Central memory CD8-positive, alpha-beta T cell (primary cell): ENCODE measurements at regions not wholly inside any gene's neighbourhood (a gene's known extent, or its start where the extent isn't known, plus 50 kb on each side); places are given as distances from the start of the nearest gene placed in this dataset.
A peak's percentile ranks its signal among the peaks of the same experiment; 100 is the strongest.

Experiments
- ATAC-seq: fragments of 150-1000 bp; cut with Tn5 transposase; replicated peaks from 2 replicates; pipeline ENCODE4 v1.10.0; 2022; ENCODE audit warnings: mild to moderate bottlenecking, moderate FRiP score, moderate number of reproducible peaks; ENCODE audit not compliant: poor library complexity, severe bottlenecking; ENCODE audit errors: extremely low read depth
- DNase-seq, 2 donors: peaks; one replicate each; pipeline ENCODE4 v3.0.0; 2021; ENCODE audit warnings: low spot score in 2 of 2
- H3K27ac Mint-ChIP-seq: one replicate; pipeline ENCODE4 v1.8.0; 2022; ENCODE audit warnings: low read depth, mild to moderate bottlenecking, moderate library complexity, mixed read lengths
- H3K27me3 Mint-ChIP-seq: one replicate; pipeline ENCODE4 v1.8.0; 2022; ENCODE audit warnings: mixed read lengths
- H3K36me3 Mint-ChIP-seq: one replicate; pipeline ENCODE4 v1.8.0; 2022; ENCODE audit warnings: mild to moderate bottlenecking, moderate library complexity, mixed read lengths; ENCODE audit not compliant: insufficient read depth
- H3K4me1 Mint-ChIP-seq: one replicate; pipeline ENCODE4 v1.8.0; 2022; ENCODE audit warnings: mixed read lengths
- H3K4me3 Mint-ChIP-seq: one replicate; pipeline ENCODE4 v1.8.0; 2022; ENCODE audit warnings: mild to moderate bottlenecking, moderate library complexity, mixed read lengths
- H3K9me3 Mint-ChIP-seq: one replicate; pipeline ENCODE4 v1.8.0; 2022; ENCODE audit warnings: mixed read lengths

DNA sequence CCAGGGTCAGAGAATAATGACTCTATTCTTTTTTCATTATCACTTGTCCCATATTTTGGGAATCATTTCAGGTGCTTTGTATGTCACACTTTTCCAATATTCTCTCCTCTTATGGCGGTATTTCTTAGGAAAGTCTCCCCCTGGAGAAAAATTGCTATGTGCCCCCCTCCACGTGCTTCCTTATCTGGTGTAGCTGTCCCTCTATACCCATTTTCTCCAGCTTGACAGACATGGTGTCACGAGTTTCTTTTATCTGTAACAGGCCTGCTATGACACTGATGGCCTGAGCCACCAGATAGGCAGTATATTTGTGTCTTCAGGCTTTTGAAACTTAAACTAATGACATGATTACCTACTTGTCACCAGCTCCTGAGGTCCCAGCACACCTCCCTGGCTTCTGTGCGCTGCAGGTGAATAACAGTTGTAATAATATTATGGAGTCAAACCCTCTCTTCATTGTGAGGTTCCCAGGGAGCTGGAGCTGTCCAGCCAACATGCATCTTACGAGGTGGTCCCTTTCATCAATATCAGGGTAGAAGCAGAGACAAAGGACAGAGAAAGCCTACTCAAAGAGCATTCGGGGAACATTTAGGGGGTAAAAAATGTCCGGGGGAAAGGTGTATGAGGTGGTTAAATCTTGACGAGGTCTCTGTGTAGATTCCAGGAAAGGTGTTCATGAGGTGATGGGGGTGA, 71.2 kb upstream of the DUSP10 start:
- Mint-ChIP-seq H3K27me3 (no peaks in the 10 kb centered on the region), H3K9me3 (no peaks in the 10 kb centered on the region), H3K36me3 (peaks cover 1% of the 10 kb centered on the region), H3K4me1 (peaks cover 29% of the 10 kb centered on the region), H3K4me3 (no peak overlapping the region), H3K27ac (no peak overlapping the region)
- DNase-seq (no peak), ATAC-seq (no peak)

DNA sequence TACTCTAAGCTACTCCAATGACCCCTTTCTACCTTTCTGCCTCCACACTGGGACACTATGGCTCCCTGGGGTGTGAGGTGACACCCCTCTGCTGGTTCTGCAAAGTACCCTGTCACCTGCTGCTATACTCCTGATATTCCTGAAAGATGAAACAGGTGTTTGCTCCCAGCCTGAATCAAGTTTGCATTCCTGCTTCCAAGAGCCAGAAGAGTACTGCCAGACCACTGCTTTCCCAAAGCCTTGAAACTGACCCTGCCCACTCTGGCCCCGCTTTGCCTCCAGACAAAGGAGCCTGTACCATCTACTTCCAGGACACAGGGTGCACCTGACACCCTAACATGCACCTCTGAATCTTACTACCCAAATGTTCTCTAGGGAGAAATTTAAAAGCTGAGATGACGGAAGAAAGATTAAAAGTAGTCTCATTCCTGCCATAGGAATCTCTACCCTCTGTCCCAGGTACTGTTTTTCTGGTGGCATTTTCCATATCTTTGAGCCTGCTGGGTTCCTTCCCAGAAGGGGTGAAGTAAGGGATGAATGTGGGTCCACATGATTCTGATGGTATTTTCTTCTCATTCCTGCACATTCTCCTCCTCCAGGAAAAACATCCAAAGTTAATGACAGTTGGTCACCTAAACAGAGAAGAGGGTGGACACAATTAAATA, 70.3 kb upstream of the DUSP10 start:
- Mint-ChIP-seq H3K36me3 (peaks cover 1% of the 10 kb centered on the region), H3K27ac (no peak overlapping the region), H3K4me3 (no peak overlapping the region), H3K9me3 (no peaks in the 10 kb centered on the region), H3K27me3 (no peaks in the 10 kb centered on the region), H3K4me1 (peaks cover 29% of the 10 kb centered on the region)
- DNase-seq (no peak), ATAC-seq (no peak)

DNA sequence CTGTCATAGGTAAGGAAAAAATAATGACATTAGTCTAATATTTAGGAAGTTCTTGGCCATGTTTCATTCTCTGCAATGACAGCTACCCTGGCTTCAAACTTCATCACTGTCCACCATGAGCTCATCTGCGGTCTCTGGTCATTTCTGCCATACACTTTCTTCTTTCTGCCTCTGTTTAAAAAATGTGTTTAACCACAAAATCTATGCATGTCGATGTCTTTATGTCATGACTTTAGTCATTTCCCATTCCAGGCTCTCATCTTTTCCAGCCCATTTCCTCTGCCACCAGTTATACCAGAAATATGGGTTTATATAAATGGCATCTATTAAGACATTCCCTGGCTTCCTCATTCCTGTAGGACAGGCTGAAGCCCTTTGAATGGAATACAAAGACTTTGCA, 68.5 kb upstream of the DUSP10 start:
- H3K9me3 Mint-ChIP-seq, result no peaks in the 10 kb centered on the region
- peak overlapping the region; percentile 47 for H3K4me3 Mint-ChIP-seq
- ATAC-seq (no peak), DNase-seq (no peak)
- H3K27me3 Mint-ChIP-seq, result no peaks in the 10 kb centered on the region
- H3K36me3 Mint-ChIP-seq, result peaks cover 1% of the 10 kb centered on the region
- peak overlapping the region; percentile 50 for H3K27ac Mint-ChIP-seq
- peaks cover 29% of the 10 kb centered on the region for H3K4me1 Mint-ChIP-seq

DNA sequence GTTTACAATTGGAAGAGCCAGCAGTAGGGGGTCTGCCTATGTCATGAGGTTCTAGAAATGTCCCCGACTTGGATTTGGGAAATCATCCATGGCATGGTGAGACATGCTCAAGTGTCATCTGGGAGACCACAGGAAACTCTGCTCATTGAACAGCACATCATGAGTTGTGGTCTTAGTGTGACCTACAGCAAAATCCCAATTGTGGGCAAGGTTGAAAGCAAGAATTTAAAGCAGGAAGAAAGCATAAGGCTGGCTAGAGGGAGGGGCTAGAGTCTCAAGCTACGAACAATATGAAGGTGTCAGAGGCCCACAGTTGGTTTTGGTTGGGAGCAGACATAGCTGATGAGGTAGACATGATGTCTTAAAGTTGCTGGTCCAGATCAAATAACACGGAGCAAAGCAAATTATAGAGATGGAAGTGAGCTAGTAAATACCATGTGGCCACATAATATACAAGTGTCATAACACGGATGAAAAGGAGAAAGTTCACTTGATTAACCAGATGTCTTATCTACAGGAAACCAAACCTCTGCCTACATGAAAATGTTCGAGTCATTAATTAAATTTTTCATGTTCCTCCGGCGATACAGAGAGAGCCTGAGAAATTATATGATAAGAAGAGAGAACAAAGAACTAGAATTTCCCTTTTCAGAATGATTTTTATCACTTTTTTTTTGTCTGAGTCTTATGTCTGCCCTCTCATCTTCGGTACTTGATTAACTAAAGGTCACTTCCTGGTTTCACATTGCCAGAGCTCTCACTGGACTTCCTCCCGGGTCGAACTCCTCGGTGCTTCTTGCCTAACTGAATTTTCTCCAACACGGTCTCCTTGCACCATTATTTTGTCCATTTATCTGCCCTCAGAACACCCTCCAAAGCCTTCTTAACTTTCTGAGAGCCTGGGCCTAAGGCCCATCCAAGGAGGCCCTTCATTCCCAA, 67.5 kb upstream of the DUSP10 start:
- Mint-ChIP-seq H3K9me3 (no peaks in the 10 kb centered on the region), H3K27me3 (no peaks in the 10 kb centered on the region), H3K27ac (peak overlapping the region; percentile 50), H3K4me1 (peaks cover 29% of the 10 kb centered on the region), H3K36me3 (peaks cover 1% of the 10 kb centered on the region), H3K4me3 (peak overlapping the region; percentile 47)
- no peak for DNase-seq
- ATAC-seq, result peak; percentile 70

DNA sequence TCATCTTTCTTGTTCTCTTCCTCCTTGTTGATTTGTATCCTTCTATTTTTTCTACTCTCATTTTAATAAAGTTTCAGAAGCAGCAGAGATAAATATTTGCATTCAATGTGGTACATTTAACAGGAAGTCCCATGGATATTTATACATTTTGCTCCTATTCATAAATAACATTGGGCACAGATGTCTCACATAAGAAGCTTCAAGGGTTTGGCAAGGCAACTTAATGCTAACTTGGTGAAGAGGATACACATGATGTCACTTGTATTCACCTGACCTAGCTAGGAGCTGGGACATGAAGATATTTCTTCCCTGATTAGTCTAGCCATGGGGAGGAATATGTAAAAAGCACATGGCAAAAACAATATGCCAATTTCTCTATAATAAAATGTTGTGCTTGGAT, 65.1 kb upstream of the DUSP10 start:
- Mint-ChIP-seq H3K27ac (no peak overlapping the region), H3K4me3 (no peak overlapping the region), H3K4me1 (peaks cover 29% of the 10 kb centered on the region), H3K9me3 (no peaks in the 10 kb centered on the region), H3K27me3 (no peaks in the 10 kb centered on the region), H3K36me3 (peaks cover 1% of the 10 kb centered on the region)
- DNase-seq, result no peak
- ATAC-seq, result no peak

DNA sequence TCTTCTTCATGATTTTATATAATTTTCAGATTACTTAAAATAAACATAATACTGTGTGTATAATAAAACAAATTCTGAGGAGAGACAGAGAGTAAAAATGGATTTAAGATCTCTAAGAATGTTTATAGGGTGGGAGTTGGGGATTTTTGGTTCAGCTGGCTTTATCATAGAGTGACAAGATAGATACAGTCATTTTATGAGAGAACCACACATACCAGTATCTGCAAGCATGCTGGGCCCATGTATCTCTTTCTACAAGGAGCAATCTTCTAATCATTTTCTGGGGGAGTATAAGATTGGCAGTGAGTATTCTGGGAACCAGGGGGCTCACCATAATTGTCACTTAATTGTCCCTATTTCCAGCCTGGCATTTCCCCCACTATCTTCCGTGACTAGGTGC, 64.3 kb upstream of the DUSP10 start:
- Mint-ChIP-seq H3K27me3 (no peaks in the 10 kb centered on the region), H3K27ac (no peak overlapping the region), H3K4me1 (peaks cover 26% of the 10 kb centered on the region), H3K36me3 (peaks cover 1% of the 10 kb centered on the region), H3K4me3 (no peak overlapping the region), H3K9me3 (no peaks in the 10 kb centered on the region)
- no peak for ATAC-seq
- DNase-seq, result no peak

DNA sequence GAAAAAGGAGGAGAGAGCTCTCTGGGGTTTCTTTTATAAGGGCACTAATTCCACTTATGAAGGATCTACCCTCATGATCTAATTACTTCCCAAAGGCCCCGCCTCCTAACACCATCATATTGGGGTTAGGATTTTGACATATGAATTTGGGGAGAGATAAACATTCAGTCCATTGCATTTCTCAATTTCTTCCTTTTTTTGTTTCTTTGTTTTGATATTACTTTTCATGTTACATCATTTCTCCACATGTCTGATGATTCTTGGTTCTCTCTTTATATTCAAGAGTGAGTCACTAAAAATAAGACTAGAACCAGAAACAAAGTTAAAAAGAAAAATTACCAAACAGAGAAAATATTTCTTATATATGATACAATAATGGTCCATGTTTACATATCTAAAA, 63.2 kb upstream of the DUSP10 start:
- H3K4me3 Mint-ChIP-seq, result no peak overlapping the region
- ATAC-seq (no peak), DNase-seq (no peak)
- H3K4me1 Mint-ChIP-seq, result peaks cover 21% of the 10 kb centered on the region
- no peaks in the 10 kb centered on the region for H3K36me3 Mint-ChIP-seq
- no peaks in the 10 kb centered on the region for H3K9me3 Mint-ChIP-seq
- no peaks in the 10 kb centered on the region for H3K27me3 Mint-ChIP-seq
- H3K27ac Mint-ChIP-seq, result no peak overlapping the region

DNA sequence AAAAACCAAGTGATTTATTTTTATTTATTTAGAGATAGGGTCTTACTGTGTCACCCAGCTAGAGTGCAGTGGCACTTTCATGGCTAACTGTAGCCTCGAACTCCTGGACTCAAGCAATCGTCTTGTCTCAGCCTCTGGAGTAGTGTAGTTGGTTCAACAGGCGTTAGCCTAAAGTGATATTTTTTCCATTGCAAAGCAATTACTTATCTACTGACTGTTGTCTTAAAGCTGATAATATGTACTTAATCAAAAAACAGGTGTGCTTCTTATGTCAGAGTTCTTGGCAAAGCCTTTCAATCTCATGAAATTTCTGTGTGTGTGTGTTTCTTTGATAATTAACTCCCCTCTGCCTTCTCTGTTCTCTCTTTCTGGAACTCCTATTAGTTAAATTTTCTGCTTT, 62.4 kb upstream of the DUSP10 start:
- Mint-ChIP-seq H3K36me3 (no peaks in the 10 kb centered on the region), H3K27me3 (no peaks in the 10 kb centered on the region), H3K27ac (no peak overlapping the region), H3K4me3 (no peak overlapping the region), H3K4me1 (peaks cover 13% of the 10 kb centered on the region), H3K9me3 (no peaks in the 10 kb centered on the region)
- ATAC-seq (no peak), DNase-seq (no peak)

DNA sequence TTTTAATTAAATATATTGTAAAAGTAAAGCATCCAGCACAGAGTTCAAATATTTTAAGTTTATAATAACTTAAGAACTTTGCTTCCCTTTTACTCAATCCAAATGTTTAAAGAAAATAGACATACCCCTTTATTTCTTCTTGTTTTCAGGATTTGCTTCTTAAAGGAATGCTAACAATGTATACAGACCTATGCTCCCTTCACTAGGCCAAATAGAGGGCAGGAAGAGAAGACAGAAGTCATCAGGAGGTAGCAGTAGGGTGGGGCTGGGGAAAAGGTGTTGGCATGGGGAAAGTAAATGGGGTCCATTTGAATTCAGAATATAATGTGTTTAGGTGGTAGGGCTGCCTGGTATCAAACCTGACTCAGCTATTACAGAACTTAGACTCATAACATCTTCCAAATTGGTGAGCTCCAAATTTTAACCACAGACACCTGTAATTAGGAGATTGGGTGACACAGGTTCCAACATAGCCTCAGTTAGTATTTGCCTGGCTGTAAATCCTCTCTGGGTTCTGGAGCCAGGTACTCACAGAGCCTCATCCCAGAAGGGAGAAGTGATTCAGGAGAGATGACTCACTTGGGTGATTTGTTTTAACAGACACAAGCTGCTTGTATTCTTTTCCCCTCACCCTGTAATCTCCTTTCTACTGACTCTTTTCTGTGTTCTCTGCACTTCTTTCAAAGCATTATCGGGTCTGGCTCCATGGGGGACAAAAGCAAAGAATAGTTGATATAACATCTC, 60.1 kb upstream of the DUSP10 start:
- DNase-seq, result no peak
- Mint-ChIP-seq H3K27ac (no peak overlapping the region), H3K4me3 (no peak overlapping the region), H3K9me3 (no peaks in the 10 kb centered on the region), H3K27me3 (no peaks in the 10 kb centered on the region), H3K36me3 (no peaks in the 10 kb centered on the region), H3K4me1 (peaks cover 7% of the 10 kb centered on the region)
- ATAC-seq, result no peak

DNA sequence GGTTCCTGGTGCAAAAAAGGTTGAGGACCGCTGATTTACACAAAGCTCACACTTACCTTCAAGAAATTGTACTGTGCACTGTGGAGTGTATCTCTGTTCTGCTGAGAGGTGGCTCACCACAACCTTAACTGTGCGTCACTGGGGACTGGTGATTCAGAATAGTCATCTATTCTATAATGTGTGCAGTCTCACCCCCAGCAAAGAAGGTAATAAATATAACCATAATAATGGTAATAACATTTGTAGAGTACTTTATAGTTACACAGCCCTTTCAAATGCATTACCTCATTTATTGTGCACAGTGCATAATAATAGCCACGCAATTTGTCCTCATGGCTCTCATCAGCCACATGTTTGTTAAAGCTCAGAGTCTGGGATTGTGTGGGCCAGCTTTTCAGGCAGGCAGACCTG, 59.4 kb upstream of the DUSP10 start:
- Mint-ChIP-seq H3K27me3 (no peaks in the 10 kb centered on the region), H3K4me1 (peaks cover 7% of the 10 kb centered on the region), H3K9me3 (no peaks in the 10 kb centered on the region), H3K36me3 (no peaks in the 10 kb centered on the region), H3K4me3 (no peak overlapping the region), H3K27ac (no peak overlapping the region)
- ATAC-seq (peak; percentile 95), DNase-seq (no peak)

DNA sequence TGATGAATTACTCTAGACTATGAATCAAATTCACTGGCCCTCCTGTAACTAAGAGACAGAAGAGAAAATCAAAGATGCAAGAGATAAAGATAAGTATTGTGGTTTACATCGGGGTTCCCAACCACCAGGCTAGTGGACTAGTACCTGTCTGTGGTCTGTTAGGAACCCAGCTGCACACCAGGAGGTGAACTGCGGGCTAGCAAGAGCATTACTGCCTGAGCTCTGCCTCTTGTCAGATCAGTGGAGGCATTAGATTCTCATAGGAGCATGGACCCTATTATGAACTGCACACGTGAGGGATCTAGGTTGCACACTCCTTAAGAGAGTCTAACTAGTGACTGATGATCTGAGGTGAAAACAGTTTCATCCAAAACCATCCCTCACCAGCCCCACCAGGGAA, 58.9 kb upstream of the DUSP10 start:
- peak; percentile 38 for ATAC-seq
- Mint-ChIP-seq H3K4me3 (no peak overlapping the region), H3K36me3 (no peaks in the 10 kb centered on the region), H3K4me1 (peaks cover 7% of the 10 kb centered on the region), H3K9me3 (no peaks in the 10 kb centered on the region), H3K27ac (no peak overlapping the region), H3K27me3 (no peaks in the 10 kb centered on the region)
- DNase-seq, result no peak

DNA sequence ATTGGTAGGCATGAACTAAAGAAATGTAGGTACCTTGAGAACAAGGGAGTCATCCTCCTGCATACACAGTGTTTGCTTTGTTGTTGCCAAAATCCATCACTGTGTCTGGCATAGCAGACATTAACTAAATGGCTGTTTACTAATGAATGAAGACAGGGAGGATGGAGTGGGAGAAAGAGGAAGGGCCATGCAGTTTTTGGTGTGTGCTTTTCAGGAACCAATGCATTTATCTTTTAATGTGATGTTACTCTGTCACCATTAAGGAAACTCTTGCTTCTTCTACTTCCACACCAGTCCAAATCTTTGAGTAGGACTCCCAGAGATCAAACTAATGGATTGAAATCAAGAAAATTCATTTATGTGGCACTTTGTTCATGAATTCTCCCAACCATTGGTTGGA, 55.6 kb upstream of the DUSP10 start:
- no peak overlapping the region for H3K4me3 Mint-ChIP-seq
- DNase-seq, result no peak
- peaks cover 32% of the 10 kb centered on the region for H3K4me1 Mint-ChIP-seq
- H3K9me3 Mint-ChIP-seq, result no peaks in the 10 kb centered on the region
- no peak overlapping the region for H3K27ac Mint-ChIP-seq
- no peaks in the 10 kb centered on the region for H3K27me3 Mint-ChIP-seq
- ATAC-seq, result no peak
- peaks cover 9% of the 10 kb centered on the region for H3K36me3 Mint-ChIP-seq
